Inferior parietal cortex (tissue), 1 donor: ENCODE measurements at regions not wholly inside any gene's neighbourhood (a gene's known extent, or its start where the extent isn't known, plus 50 kb on each side); places are given as distances from the start of the nearest gene placed in this dataset.
"Not testable (repeated sequence)": the region's sequence is repeated elsewhere in the genome, so short reads cannot be mapped to it uniquely, and the experiment has no call there.

Source experiments
- DNase-seq: peaks from one replicate; pipeline ENCODE4 v3.0.0-alpha.2; 2016; ENCODE audit errors: extremely low spot score

DNA sequence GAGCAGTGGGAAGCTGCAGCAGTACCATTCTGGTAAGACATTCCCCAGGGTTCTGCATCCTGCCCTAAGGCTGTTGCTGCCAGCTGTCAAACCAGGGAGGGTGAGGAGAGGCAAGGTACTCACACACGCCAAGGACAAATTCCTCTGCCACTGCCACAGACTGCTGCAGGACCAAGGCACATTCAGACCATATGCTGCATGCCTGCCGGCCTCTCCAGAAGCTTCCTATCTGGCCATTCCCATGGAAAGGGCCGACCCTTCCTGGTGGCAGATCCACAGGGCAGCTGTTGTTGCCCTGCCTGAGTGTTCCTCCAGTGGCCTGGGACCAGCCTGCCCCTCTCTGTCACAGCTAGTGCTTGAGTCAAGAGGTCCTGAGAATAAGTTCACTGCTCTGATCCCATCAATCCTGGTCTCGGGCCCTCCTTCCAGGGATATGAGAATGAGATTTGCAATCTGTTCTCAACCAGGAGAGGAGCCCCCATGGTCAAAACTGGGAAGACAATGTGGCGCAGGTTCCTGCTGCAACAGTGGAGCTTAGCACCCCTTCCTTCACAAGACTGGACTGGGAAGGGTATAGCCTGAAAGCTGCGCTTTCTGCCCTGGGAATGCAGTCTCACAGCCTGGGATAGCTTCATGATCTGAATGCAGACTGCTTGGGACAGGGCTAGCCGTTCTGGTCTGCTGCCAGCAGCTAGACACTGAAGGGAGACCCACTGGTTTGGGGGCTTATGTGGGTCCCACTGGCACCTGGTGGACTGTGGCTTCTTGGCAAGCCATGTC lies 342.5 kb upstream of the NDST3 start:
- DNase-seq, result no peak

DNA sequence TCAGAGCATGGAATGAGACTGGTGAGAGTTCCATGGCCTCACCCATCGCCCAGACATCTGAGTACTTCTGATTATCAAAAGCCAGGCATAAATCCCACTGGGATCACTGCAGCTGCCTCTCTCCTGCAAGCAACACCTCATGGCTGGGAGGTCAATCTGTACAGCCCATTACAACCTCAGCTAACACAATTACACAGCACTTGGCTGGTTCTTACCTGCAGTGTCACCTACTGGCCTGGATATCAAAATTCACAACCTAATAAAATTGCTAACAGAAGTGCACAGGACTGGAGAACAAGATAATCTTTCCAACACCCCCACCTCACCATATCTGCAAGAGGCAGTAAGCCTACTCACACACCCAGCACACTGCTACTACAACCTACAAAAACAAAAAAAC lies 341.7 kb upstream of the NDST3 start:
- no peak for DNase-seq

DNA sequence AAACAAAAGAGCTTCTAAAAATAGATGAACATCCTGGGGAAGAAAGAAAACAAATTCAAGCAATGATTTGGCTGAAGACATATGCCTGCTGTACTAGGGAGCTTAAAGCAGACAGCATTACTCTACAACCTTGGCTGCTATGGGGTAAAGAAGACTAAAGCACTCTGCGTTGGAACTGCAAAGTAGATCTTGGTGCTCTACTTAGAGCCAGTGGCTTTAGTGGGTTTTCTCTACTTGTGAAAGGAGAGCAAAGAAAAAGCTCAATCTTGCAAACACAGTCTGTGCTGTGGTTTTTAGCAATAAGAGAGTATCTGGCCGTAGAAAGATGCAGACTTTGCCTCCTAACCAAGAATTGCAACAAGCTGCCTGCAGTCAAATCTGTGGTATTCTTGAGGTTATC lies 334.7 kb upstream of the NDST3 start:
- no peak for DNase-seq

DNA sequence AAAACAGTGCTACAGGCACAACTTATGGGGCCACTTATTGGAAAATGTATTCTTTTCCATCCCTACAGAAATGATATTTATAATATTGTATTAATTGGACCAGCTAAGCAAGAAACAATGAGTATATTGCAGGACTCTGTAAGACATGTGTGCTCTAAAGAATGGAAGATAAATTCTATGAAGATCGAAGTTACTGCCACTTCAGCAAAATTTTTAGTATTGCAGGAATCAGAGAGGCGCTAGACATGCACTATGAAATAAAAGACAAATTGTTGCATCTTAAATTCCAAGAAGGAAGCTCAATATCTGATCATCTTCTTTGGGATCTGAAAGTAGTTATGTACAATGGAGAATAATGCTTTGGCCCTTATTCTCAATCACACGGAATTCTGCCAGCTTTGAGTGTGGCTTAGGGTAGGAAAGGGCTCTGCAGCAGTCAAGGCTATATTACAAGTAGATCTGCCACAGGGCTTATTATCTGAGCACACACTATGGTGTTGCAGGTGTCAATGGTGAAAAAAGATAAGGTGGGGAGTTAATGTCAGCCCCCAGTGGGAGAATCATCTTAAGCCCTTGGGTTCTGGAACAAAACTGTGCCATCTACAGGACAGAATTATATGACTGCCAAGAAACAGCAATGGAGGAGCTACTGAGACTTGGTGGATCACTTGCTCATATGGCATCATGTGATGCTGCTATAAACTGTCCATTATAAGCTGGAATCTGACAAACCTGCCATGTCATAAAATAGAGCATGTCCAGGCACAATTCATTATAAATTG lies 334.0 kb upstream of the NDST3 start:
- no peak for DNase-seq

DNA sequence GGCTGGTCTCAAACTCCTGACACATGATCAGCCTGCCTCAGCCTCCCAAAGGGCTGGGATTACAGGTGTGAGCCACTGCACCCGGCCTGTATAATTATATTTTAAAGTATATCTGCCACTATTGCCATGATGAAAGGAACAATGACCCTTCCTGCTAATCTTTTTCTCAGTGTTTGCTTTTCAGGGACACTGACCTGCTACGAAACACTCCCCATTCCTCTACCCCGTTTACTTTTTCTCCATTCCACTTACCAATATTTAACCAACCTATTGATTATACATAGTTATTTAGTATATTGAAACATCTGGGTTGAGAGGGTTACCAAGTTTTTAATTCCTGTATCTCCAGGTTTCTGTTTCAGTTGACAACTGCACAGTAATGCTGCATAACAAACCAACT lies 331.9 kb upstream of the NDST3 start:
- DNase-seq, result no peak

DNA sequence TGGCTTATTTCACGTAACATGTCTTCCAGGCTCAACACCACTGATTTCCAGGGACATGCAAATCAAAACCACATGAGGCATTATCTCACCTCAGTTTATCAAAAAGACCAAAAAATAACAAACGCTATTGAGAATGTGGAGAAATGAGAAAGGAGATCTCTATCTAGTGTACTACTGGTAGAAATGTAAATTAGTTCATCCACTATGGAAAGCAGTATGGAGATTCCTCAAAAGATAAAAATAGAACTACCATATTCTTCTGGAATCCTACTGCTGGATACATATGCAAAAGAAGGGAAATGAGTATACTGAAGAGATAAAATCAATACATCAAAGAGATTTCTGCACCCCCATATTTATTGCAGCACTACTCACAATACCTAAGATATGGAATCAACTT lies 329.6 kb upstream of the NDST3 start:
- DNase-seq, result no peak

DNA sequence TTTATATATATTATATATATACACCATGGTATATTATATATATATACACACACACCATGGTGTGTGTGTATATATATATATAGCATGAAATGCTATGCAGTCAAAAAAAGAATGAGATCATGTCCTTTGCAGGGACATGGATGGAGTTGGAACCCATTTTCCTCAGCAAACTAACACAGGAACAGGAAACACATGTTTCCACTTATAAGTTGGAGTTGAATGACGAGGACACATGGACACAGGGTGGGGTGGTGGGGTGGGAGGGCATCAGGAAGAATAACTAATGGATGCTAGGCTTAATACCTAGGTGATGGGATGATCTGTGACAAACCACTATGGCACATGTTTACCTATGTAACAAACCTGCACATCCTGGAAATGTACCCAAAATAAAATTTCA lies 293.6 kb upstream of the NDST3 start:
- no peak for DNase-seq

DNA sequence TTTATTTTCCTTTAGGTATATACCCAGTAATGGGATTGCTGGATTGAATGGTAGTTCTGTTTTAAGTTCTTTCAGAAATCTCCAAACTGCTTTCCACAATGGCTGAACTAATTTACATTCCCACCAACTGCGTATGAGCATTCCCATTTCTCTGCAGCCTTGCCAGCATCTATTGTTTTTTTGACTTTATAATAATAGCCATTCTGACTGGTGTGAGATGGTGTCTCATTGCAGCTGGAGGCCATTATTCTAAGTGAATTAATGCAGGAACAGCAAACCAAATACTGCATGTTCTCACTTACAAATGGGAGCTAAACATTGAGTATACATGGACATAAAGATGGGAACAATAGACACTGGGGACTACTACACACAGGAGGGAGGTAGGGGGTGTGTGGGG lies 288.9 kb upstream of the NDST3 start:
- not testable (repeated sequence) for DNase-seq

DNA sequence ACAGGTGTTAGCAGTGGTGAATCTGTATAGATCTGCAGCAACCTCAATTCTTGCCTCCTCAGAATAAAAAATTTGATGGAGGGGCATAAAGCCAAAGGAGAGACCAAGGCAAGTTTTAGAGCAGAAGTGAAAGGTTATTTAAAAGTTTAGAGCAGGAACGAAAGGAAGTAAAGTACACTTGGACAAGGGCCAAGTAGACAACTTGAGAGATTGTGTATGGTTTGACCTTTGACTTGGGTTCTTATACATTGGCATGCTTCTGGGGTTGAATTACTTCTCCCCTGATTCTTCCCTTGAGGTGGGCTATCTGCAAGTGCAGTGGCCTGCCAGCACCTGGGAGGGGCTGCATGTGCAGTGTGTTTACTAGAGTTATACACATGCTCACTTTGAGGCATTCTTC lies 278.8 kb upstream of the NDST3 start:
- no peak for DNase-seq

DNA sequence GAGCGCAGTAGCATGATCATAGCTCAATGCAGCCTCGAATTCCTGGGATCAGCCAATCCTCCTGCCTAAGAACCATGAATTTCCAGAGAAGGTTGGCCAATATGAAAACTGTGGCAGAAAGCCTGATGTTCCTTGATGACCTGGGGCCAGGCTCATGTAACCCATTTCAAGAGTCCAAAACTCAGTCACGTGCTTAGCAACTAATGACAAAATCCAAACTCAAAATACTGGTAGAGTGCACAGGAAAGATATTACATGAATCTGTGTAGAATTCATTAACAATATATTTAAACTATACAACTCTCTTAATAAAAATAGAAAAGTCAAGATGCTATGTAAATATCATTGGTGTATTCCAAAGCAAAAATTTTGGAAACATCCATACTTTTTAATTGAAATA lies 265.7 kb upstream of the NDST3 start:
- no peak for DNase-seq

DNA sequence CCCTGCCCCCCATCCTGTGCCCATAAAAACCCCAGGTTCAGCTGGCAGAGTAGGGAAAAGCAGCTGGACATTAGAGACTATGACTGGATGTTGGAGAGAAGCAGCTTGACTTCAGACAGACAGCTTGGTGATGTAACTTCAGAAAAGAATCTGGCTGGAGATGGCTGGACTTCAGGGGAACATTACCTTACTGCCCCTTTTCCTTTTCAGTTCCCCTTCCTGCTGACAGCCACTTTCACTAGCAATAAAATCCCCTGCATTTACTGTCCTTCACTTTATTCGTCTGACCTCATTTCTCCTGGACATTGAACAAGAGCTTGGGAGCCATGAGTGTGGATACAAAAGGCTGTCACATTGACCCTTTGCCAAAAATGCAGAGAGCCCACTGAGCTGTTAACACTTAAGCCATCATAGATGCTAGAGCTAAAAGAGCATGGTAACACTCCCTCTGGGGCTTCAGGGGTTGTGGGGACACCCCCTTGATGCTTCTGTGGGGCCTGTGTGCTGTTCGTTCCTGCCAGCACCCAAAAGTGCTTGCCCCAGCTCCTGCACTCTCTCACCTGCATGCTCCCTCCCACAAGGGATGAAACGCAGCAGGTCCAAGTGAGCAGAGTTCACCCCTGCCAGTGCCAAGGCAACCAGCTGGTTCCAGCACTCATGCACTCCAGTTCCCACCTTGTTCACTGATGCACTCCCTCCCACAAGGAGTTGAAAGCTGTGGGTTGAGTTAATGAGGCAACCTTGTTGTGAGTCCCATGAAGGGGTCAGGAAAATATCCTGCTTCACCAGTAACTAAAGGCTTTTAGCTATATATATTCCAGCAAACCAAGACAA lies 263.8 kb upstream of the NDST3 start:
- DNase-seq, result no peak

DNA sequence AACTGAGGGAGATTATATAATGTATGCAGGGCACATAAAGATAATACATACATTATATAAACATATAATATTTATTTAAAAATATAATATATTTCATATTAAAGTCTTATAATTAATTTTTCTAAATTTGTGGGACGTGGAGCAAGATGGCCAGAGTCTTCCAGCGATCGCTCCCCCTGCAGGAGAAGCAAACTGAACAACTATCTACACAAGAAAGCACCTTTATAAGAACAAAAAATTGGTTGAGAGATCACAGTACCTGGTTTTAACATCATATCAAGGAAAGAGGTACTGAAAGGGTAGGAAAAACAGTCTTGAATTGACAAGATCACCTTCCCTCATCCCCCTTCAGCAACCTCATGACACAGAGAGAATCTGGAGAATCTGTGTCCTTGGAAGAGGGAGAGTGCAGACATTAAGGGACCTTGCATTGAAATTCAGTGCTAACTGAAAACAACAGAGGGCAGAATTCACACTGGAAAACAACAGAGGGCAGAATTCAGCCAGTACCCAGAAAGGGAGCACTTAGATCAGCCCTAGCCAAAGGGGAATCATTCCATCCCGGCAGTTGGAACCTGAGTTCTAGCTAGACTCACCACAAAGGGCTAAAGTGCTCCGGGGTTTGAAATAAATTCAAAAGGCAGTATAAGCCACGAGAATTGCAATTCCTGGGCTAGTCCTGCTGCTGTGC lies 262.5 kb upstream of the NDST3 start:
- no peak for DNase-seq

DNA sequence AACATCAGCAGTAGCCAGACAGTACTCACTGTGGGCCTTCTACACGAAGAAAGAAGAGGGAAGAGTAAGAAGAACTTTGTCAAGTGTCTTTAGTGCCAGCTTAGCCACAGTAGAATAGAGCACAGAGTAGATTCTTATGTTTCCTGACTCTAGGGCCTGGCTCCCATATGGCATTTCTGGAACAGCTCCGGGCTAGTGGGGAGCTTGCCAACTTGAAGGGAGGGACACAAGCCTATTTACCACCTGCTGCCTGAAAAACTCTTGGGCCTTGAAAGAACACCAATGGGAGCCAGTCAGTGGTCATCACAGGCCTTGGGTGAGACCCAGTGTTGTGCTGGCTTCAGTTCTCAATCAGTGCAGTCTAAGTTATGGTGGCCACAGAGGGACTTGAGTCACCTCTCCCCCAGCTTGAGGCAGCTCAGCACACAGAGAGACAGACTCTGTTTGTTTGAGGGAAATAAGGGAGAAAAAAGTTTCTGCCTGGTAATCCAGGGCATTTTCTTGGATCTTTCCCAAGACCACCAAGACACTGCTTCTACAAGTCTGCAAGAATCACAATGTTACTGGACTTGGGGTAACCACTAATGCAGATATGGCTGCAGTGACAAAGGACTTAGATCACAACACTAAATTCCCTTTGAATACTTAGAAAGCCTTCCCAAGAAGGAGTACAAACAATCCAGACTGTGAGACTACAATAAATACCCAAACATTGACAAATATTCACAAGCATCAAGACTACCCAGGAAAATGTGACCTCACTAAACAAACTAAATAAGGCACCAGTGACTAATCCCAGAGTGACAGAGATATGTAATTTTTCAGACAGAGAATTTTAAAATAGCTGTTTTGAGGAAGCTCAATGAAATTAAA lies 261.0 kb upstream of the NDST3 start:
- no peak for DNase-seq

DNA sequence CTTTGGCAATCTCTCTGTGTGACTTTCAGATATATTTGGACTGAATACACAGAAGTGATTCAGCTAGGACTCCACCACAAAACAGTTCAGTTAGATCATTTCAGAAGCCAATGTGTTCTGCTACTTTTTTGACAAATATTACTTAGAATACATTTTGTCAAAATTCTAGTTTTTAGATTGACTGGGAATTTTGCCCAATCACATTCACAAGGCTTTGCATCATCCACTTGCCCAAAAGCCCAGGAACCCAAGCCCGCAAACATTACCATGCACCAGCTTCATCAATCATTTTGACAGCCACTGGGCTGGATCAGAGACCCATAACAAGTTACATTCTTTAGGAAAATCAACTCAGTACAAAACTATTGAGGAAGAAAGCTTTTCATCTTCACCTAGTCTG lies 256.6 kb upstream of the NDST3 start:
- DNase-seq, result no peak

DNA sequence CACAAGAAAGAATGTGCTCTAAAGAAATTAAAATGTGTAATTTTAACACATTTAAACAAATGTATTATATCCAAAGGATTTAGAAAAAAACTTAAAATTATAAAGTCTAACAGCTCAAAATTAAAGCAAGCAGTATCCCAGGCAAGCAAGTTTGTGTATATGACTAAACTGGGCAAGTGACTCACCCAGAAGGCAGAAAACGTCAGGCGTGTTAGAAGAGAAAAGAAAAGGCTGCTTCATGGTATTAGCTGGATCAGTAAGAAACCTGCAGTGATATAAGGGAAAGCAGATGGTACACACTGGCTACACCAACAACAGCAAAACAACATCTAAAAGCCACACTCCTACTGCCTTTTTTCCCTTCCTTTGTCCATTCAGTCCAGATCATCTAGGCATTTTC lies 250.6 kb upstream of the NDST3 start:
- no peak for DNase-seq

DNA sequence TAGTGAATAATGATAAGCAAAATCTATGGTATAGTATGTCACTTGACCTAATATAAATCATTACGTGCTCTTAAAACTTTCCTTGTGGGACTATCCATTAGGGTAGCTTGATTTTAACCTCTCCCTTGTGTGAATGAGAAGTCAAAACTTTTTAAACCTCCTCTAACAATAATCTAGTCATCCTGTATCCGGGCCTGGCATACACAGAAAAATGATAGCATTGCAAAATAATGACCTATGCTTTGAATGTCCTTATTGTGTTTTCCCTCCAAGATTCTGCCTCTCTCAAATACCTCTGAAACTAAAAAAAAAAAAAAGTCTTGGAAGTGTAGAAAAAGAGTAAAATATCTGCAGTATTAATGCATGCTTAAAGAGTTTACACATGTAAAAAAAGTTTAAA lies 250.0 kb upstream of the NDST3 start:
- DNase-seq, result no peak

DNA sequence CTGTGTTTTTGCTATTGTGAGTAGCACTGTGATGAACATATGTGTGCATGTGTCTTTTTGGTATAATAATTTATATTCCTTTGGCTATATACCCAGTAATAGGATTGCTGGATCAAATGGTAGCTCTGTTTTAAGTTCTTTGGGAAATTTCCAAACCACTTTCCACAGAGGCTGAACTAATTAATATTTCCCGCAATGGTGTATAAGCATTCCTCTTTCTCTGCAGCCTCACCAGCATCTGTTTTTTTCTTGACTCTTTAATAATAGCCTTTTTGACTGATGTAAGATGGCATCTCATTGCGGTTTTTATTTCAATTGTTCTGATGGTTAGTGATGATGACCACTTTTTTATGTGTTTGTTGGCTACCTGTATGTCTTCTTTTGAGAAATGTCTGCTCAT lies 247.7 kb upstream of the NDST3 start:
- no peak for DNase-seq

DNA sequence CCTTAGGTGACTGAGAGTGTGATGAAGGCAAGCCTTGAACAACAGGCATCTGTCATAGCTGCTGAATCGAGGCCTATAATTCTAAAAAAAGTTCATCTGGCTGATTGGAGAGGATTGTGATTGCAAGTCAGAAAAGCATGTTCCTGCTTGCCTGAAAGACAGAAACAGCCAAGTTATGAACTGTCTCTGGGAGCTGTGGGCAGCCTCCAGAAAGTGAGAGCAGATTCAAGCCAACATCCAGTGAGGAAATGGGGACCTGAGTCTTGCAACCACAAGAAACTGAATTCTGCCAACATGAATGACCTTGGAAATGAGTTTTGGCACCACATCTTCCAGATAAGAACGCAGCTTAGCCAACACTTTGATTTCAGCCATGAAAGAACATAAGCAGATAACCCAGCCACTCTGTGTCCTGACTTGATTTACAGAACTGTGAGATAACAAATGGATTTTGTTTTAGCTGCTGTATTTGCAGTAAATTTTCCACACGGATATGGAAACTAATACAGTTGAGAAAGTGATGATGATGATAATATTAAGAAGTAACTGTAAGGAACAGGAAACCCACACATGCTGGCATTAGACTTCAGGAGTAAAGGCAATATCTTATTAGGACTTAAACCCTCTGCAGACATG lies 240.3 kb upstream of the NDST3 start:
- DNase-seq, result no peak

DNA sequence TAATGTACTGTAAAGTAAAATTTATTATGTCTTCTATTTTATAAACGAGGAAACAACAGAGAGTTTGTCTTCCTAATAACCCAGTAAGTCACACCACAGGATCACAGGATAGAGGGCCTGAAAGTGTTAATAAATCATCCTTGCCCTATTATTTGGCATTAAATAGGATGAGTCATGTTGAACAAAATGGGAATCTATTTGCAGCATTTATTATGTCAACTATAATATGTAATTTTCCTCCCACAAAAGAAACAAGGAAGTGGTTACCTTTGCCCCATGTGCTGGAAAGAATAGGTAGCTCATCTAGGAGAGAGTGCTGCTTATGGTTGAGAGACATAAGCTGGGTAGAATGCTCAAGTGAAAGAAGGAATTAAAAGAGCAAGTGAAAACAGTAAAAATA lies 237.6 kb upstream of the NDST3 start:
- no peak for DNase-seq

DNA sequence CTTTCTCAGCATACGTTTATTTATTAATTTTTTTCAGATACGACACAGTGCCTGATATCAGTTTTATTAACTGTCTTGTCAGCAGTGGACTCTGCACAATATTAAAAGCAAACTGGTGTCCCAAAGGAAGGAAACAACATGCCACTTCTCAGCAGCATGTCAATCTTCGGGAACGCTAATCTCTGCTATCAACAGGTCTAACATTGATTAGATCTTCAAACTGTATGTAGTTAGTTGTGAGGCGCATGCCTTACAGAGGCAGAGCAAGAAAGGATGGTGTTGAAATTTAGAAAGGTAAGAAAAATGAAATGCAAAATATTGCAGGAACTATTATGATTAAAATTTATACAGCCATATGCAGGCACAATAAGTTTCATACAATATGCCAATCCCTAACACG lies 233.7 kb upstream of the NDST3 start:
- no peak for DNase-seq

DNA sequence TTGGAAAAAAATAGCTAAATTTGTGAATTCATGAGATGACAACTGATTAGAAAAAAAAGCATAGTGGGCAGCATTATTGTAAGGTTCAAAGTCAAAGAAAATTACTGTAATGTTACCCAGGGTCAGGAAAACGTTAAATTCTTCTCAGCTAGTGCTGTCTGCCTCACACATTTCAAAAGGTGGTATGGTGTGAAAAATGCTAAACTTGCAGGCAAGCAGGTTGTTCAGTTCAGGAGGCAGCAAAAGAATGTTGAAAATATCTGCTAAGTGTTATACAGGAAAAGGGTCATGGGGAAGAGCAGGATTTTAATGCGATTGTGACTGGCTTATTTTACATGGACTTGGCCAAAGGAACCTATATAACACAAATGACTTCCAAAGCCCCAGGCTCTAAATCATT lies 232.5 kb upstream of the NDST3 start:
- no peak for DNase-seq
